ENCODE measurements at regions not wholly inside any gene's neighbourhood (a gene's known extent, or its start where the extent isn't known, plus 50 kb on each side); places are given as distances from the start of the nearest gene placed in this dataset.

DNA sequence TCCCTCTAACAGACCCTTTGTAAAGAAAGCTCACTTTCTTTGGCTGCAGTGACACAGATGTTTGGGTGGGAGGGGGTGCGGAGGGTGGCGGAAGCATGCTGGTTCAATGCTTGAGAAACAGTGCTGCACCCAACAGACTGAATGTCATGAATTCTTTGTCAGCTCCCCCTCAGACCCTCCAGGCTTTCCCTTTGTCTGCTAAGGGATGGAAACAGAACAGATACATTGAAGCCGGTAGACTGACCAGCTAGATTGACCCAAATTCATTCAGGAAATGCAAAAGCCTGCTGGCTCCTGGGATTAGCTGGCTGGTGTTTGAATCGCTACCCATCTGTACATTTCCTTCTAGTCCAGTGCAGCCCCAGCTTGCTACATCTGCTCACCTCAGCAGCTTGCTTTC lies 90.8 kb upstream of the PAK3 start:
- TF ChIP-seq, protein P1, sequence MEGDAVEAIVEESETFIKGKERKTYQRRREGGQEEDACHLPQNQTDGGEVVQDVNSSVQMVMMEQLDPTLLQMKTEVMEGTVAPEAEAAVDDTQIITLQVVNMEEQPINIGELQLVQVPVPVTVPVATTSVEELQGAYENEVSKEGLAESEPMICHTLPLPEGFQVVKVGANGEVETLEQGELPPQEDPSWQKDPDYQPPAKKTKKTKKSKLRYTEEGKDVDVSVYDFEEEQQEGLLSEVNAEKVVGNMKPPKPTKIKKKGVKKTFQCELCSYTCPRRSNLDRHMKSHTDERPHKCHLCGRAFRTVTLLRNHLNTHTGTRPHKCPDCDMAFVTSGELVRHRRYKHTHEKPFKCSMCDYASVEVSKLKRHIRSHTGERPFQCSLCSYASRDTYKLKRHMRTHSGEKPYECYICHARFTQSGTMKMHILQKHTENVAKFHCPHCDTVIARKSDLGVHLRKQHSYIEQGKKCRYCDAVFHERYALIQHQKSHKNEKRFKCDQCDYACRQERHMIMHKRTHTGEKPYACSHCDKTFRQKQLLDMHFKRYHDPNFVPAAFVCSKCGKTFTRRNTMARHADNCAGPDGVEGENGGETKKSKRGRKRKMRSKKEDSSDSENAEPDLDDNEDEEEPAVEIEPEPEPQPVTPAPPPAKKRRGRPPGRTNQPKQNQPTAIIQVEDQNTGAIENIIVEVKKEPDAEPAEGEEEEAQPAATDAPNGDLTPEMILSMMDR (IDR thresholded peaks at IDR 0.05; ENCODE audit: insufficient read depth in 1 of 2, low read depth in 1 of 2, low read length in 1 of 2, severe bottlenecking in 1 of 2, unreplicated experiment in 1 of 2), result no peak
- no peak overlapping the region for H3K4me3 Mint-ChIP-seq (ENCODE audit: unreplicated experiment)
- no peaks in the 10 kb centered on the region for H3K4me1 Mint-ChIP-seq (ENCODE audit: low read depth, unreplicated experiment)
- Histone ChIP-seq H3K9me3 (no peaks in the 10 kb centered on the region), H3K4me1 (no peaks in the 10 kb centered on the region), H3K36me3 (ENCODE audit: control insufficient read depth, insufficient read depth, low read length) (no peaks in the 10 kb centered on the region), H3K4me3 (ENCODE audit: low read depth, low read length) (no peak overlapping the region), H3K27me3 (replicated peaks; ENCODE audit: control insufficient read depth, insufficient read depth, low read length) (no peaks in the 10 kb centered on the region)
- no peak overlapping the region for H3K27ac Mint-ChIP-seq (ENCODE audit: unreplicated experiment)
- peaks cover 12% of the 10 kb centered on the region for H3K27me3 Mint-ChIP-seq (ENCODE audit: insufficient read depth, unreplicated experiment)
- POLR2A ChIA-PET, result no interaction called here
- DNase-seq, result no peak
- CTCF ChIA-PET, result no interaction called here
- BruUV-seq (replicated peaks), result no TSS peak
- H3K36me3 Mint-ChIP-seq (ENCODE audit: insufficient read depth, unreplicated experiment), result no peaks in the 10 kb centered on the region
- intact Hi-C loops (cut with micrococcal nuclease; ENCODE audit: unreplicated experiment), result no loop called here
- no peaks in the 10 kb centered on the region for H3K9me3 Mint-ChIP-seq (ENCODE audit: unreplicated experiment)

GRCh38 chrX:111003118-111003517 lies 92.9 kb upstream of the PAK3 start:
- Mint-ChIP-seq H3K9me3 (ENCODE audit: unreplicated experiment) (no peaks in the 10 kb centered on the region), H3K27me3 (ENCODE audit: insufficient read depth, unreplicated experiment) (peaks cover 9% of the 10 kb centered on the region), H3K27ac (ENCODE audit: unreplicated experiment) (no peak overlapping the region), H3K4me1 (ENCODE audit: low read depth, unreplicated experiment) (no peaks in the 10 kb centered on the region), H3K36me3 (ENCODE audit: insufficient read depth, unreplicated experiment) (no peaks in the 10 kb centered on the region), H3K4me3 (ENCODE audit: unreplicated experiment) (no peak overlapping the region)
- Histone ChIP-seq H3K9me3 (no peaks in the 10 kb centered on the region), H3K4me1 (no peaks in the 10 kb centered on the region), H3K4me3 (ENCODE audit: low read depth, low read length) (no peak overlapping the region), H3K27me3 (replicated peaks; ENCODE audit: control insufficient read depth, insufficient read depth, low read length) (no peaks in the 10 kb centered on the region), H3K36me3 (ENCODE audit: control insufficient read depth, insufficient read depth, low read length) (no peaks in the 10 kb centered on the region)
- ChIA-PET POLR2A (no interaction called here), CTCF (no interaction called here)
- TF ChIP-seq, protein P1 (IDR thresholded peaks at IDR 0.05; ENCODE audit: insufficient read depth in 1 of 2, low read depth in 1 of 2, low read length in 1 of 2, severe bottlenecking in 1 of 2, unreplicated experiment in 1 of 2), result no peak
- no TSS peak for BruUV-seq (replicated peaks)
- intact Hi-C loops (cut with micrococcal nuclease; ENCODE audit: unreplicated experiment), result no loop called here
- DNase-seq, result no peak

DNA sequence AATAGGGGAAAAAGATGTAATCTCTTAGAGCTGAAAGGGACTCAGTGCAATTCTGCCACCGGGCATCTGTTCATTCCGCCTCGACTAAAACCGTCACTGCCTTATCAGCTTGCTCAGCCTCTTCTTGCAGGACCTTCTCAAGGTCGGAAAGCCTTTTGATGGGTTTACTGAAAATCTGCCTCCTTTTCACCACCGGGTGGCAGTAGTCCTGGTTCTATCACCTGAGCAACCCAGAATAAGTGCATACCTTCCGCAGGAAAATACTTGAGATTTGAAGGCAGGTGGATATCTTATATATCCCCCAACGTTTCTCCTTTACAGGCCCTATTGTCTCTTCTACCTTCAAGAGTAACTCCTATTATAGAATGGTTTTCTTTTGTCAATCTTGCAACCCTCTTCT lies 103.4 kb upstream of the PAK3 start:
- POLR2A ChIA-PET, result no interaction called here
- Mint-ChIP-seq H3K4me3 (ENCODE audit: unreplicated experiment) (no peak overlapping the region), H3K36me3 (ENCODE audit: insufficient read depth, unreplicated experiment) (no peaks in the 10 kb centered on the region), H3K9me3 (ENCODE audit: unreplicated experiment) (no peaks in the 10 kb centered on the region), H3K27me3 (ENCODE audit: insufficient read depth, unreplicated experiment) (peaks cover 9% of the 10 kb centered on the region), H3K4me1 (ENCODE audit: low read depth, unreplicated experiment) (no peaks in the 10 kb centered on the region), H3K27ac (ENCODE audit: unreplicated experiment) (no peak overlapping the region)
- H3K4me3 ChIP-seq (ENCODE audit: low read depth, low read length), result no peak overlapping the region
- DNase-seq, result peak; percentile 32
- CTCF ChIA-PET, result interaction anchor here (2.0 kb wide), 1 partner anchor 108 kb away, joined by 8 read pairs; no protein-coding TSS in a partner anchor
- intact Hi-C loops (cut with micrococcal nuclease; ENCODE audit: unreplicated experiment), result loop anchor here (1.0 to 5.0 kb wide), 3 partner anchors 108 to 455 kb away; no protein-coding TSS in a partner anchor
- H3K9me3 ChIP-seq, result no peaks in the 10 kb centered on the region
- no peaks in the 10 kb centered on the region for H3K4me1 ChIP-seq
- TF ChIP-seq, protein P1 (IDR thresholded peaks at IDR 0.05; ENCODE audit: insufficient read depth in 1 of 2, low read depth in 1 of 2, low read length in 1 of 2, severe bottlenecking in 1 of 2, unreplicated experiment in 1 of 2), result peak in 1 of 2 experiments; percentile 55
- BruUV-seq (replicated peaks), result no TSS peak
- no peaks in the 10 kb centered on the region for H3K27me3 ChIP-seq (replicated peaks; ENCODE audit: control insufficient read depth, insufficient read depth, low read length)
- no peaks in the 10 kb centered on the region for H3K36me3 ChIP-seq (ENCODE audit: control insufficient read depth, insufficient read depth, low read length)

Data from Caco-2 (cell line).